H1 (cell line): ENCODE measurements at regions not wholly inside any gene's neighbourhood (a gene's known extent, or its start where the extent isn't known, plus 50 kb on each side); places are given as distances from the start of the nearest gene placed in this dataset.

Source experiments
- CTCF ChIA-PET: fragments of 300-600 bp; sonication (Branson Sonifier 250); formaldehyde crosslinking; loops from one replicate; lab custom pipeline; 2021; ENCODE audit not compliant: partially characterized antibody; lab: Charles Lee
- POLR2A ChIA-PET: fragments of 300-600 bp; sonication (Branson Sonifier 250); formaldehyde crosslinking; loops from one replicate; lab custom pipeline; 2021; ENCODE audit warnings: inconsistent platforms; ENCODE audit not compliant: partially characterized antibody; lab: Charles Lee
- DNase-seq, 2 experiments: peaks; one replicate each; pipeline versions ENCODE4 v3.0.0 to v3.0.0-alpha.2; 2010 to 2022; ENCODE audit warnings: low spot score in 2 of 2, low read depth in 1 of 2, mixed read lengths in 1 of 2
- FAIRE-seq: peaks from 2 replicates; lab custom pipeline; 2011; peaks lifted over from hg19 to GRCh38; lab: Jason Lieb, UNC
- H2AFZ ChIP-seq: 2 replicates; pipeline ENCODE4 v1.8.1; 2012; ENCODE audit warnings: low read length, inconsistent platforms
- H2AK5ac ChIP-seq: 2 replicates; pipeline ENCODE4 v1.6.1; 2013; ENCODE audit warnings: low read depth, low read length
- H2BK120ac ChIP-seq: replicated peaks from 2 replicates; pipeline ENCODE3; 2013; ENCODE audit warnings: low read depth, low read length, inconsistent platforms
- H2BK12ac ChIP-seq: 2 replicates; pipeline ENCODE4 v1.6.1; 2013; ENCODE audit warnings: low read depth, low read length
- H2BK15ac ChIP-seq: 2 replicates; pipeline ENCODE4 v1.6.1; 2013; ENCODE audit warnings: low read length
- H2BK20ac ChIP-seq: 2 replicates; pipeline ENCODE4 v1.6.1; 2013; ENCODE audit warnings: low read length
- H2BK5ac ChIP-seq: 2 replicates; pipeline ENCODE4 v1.6.1; 2013; ENCODE audit warnings: low read depth, low read length
- H3K14ac ChIP-seq: 2 replicates; pipeline ENCODE4 v1.6.1; 2013; ENCODE audit warnings: inconsistent platforms; ENCODE audit not compliant: insufficient read length
- H3K18ac ChIP-seq: 2 replicates; pipeline ENCODE4 v1.6.1; 2013; ENCODE audit warnings: low read length; ENCODE audit errors: extremely low read depth
- H3K23ac ChIP-seq: 2 replicates; pipeline ENCODE4 v1.6.1; 2013; ENCODE audit warnings: inconsistent platforms; ENCODE audit not compliant: insufficient read length
- H3K23me2 ChIP-seq: 2 replicates; pipeline ENCODE4 v1.6.1; 2013; ENCODE audit warnings: low read depth, low read length
- H3K27ac ChIP-seq: 2 replicates; pipeline ENCODE4 v1.6.1; 2011; ENCODE audit warnings: low read depth, low read length, inconsistent platforms
- H3K27me3 ChIP-seq, 4 experiments: replicated peaks in 1 of 4; 1 replicate in 1 of 4; 2 replicates in 3 of 4; pipeline versions ENCODE4 v1.6.1 to v1.8.1; 2011 to 2013; ENCODE audit warnings: low read length in 3 of 4, mild to moderate bottlenecking in 3 of 4, inconsistent platforms in 2 of 4, mixed read lengths in 2 of 4, moderate library complexity in 1 of 4; ENCODE audit not compliant: control insufficient read depth in 3 of 4, insufficient read depth in 3 of 4; ENCODE audit errors: extremely low read depth in 1 of 4
- H3K36me3 ChIP-seq, 4 experiments: 2 replicates each; pipeline versions ENCODE4 v1.6.1 to v1.8.1; 2011 to 2013; ENCODE audit warnings: mild to moderate bottlenecking in 4 of 4, low read length in 3 of 4, moderate library complexity in 2 of 4, control low read depth in 1 of 4, inconsistent platforms in 1 of 4; ENCODE audit not compliant: insufficient read depth in 4 of 4, control insufficient read depth in 2 of 4
- H3K4ac ChIP-seq: replicated peaks from 2 replicates; pipeline ENCODE3; 2013; ENCODE audit warnings: low read length, low read depth, mixed read lengths, inconsistent platforms; ENCODE audit not compliant: insufficient read length
- H3K4me1 ChIP-seq, 4 experiments: replicated peaks in 1 of 4; 1 replicate in 1 of 4; 2 replicates in 3 of 4; pipeline versions ENCODE4 v1.6.1 to v1.8.1; 2011 to 2013; ENCODE audit warnings: low read length in 3 of 4, inconsistent platforms in 2 of 4, mixed read lengths in 1 of 4; ENCODE audit not compliant: insufficient read depth in 4 of 4, control insufficient read depth in 3 of 4
- H3K4me2 ChIP-seq, 2 experiments: 2 replicates each; pipeline versions ENCODE4 v1.6.1 to v1.8.1; 2011 to 2013; ENCODE audit warnings: low read depth in 2 of 2, low read length in 2 of 2, control low read depth in 1 of 2, inconsistent platforms in 1 of 2, mild to moderate bottlenecking in 1 of 2; ENCODE audit not compliant: insufficient read depth in 1 of 2
- H3K4me3 ChIP-seq, 4 experiments: fragments of 200-600, 300-600 bp in 1 of 4; sonication (generic), shearing (Covaris generic), sonication (Bioruptor Twin) in 1 of 4; 2 replicates each; pipeline versions ENCODE4 v1.5.1 to v1.8.1; 2011 to 2016; ENCODE audit warnings: low read length in 4 of 4, low read depth in 3 of 4, control low read depth in 2 of 4, inconsistent platforms in 2 of 4, mild to moderate bottlenecking in 2 of 4, mixed read lengths in 1 of 4, moderate library complexity in 1 of 4; ENCODE audit not compliant: insufficient read depth in 2 of 4; ENCODE audit errors: extremely low read depth in 1 of 4
- H3K56ac ChIP-seq: replicated peaks from 2 replicates; pipeline ENCODE3; 2013; ENCODE audit warnings: low read depth, mild to moderate bottlenecking, mixed read lengths, low read length, inconsistent platforms; ENCODE audit not compliant: insufficient read length
- H3K79me1 ChIP-seq: 2 replicates; pipeline ENCODE4 v1.6.1; 2013; ENCODE audit warnings: low read depth, low read length, control low read depth
- H3K79me2 ChIP-seq, 2 experiments: 2 replicates each; pipeline versions ENCODE4 v1.6.1 to v1.8.1; 2012 to 2013; ENCODE audit warnings: low read length in 2 of 2, mild to moderate bottlenecking in 2 of 2, inconsistent platforms in 1 of 2; ENCODE audit not compliant: insufficient read depth in 2 of 2, control insufficient read depth in 1 of 2
- H3K9ac ChIP-seq, 4 experiments: replicated peaks in 1 of 4; 1 replicate in 1 of 4; 2 replicates in 3 of 4; pipeline versions ENCODE4 v1.6.1 to v1.8.1; 2011 to 2013; ENCODE audit warnings: low read depth in 3 of 4, low read length in 3 of 4, control low read depth in 2 of 4, mild to moderate bottlenecking in 2 of 4, moderate library complexity in 2 of 4, inconsistent platforms in 1 of 4; ENCODE audit errors: extremely low read depth in 1 of 4
- H3K9me3 ChIP-seq, 2 experiments: 2 replicates each; pipeline versions ENCODE4 v1.6.1 to v1.8.1; 2012 to 2013; ENCODE audit warnings: mild to moderate bottlenecking in 2 of 2, moderate library complexity in 2 of 2, control low read depth in 1 of 2, inconsistent platforms in 1 of 2, low read depth in 1 of 2, low read length in 1 of 2, mixed read lengths in 1 of 2; ENCODE audit not compliant: insufficient read depth in 2 of 2
- H4K20me1 ChIP-seq, 2 experiments: replicated peaks in 1 of 2; 2 replicates each; pipeline versions ENCODE3 to v1.8.1; 2011 to 2013; ENCODE audit warnings: inconsistent platforms in 2 of 2, low read length in 2 of 2, mild to moderate bottlenecking in 1 of 2; ENCODE audit not compliant: insufficient read depth in 2 of 2, control insufficient read depth in 1 of 2
- H4K5ac ChIP-seq: 2 replicates; pipeline ENCODE4 v1.6.1; 2013; ENCODE audit warnings: low read length, low read depth, mixed read lengths, inconsistent platforms; ENCODE audit not compliant: insufficient read length
- H4K8ac ChIP-seq: 2 replicates; pipeline ENCODE4 v1.8.0; 2013; ENCODE audit warnings: mild to moderate bottlenecking, moderate library complexity, low read length, inconsistent platforms; ENCODE audit not compliant: insufficient read depth; ENCODE audit errors: extremely low read depth
- H4K91ac ChIP-seq: replicated peaks from 2 replicates; pipeline ENCODE3; 2013; ENCODE audit warnings: low read length, mixed read lengths, inconsistent platforms; ENCODE audit not compliant: insufficient read length
- CBX8 ChIP-seq: fragments of 300-800, 300-1000 bp; sonication (generic); IDR thresholded peaks from 2 replicates; pipeline ENCODE4 v1.7.1; 2016; ENCODE audit warnings: low read depth, low read length, borderline replicate concordance
- CTBP2 ChIP-seq: IDR thresholded peaks from 2 replicates; pipeline ENCODE4 v1.7.0; 2011; ENCODE audit warnings: borderline replicate concordance, mild to moderate bottlenecking, moderate library complexity, mixed read lengths, low read length; ENCODE audit not compliant: insufficient read depth, insufficient read length
- POLR2A ChIP-seq, 2 experiments: IDR thresholded peaks; 1 replicate in 1 of 2; 2 replicates in 1 of 2; pipeline ENCODE4 v1.6.1; 2011; ENCODE audit warnings: low read depth in 2 of 2, low read length in 2 of 2, mild to moderate bottlenecking in 2 of 2; ENCODE audit errors: control extremely low read depth in 1 of 2
- SIRT6 ChIP-seq: IDR thresholded peaks from one replicate; pipeline ENCODE4 v1.7.1; 2012; ENCODE audit warnings: low read length, inconsistent platforms
- WGBS, 2 experiments: shearing (Covaris generic) in 1 of 2; methylation state at CpG; one replicate each; pipeline versions ENCODE4 v1.1.6 to v1.1.7; 2013 to 2015; ENCODE audit warnings: low lambda C conversion rate in 2 of 2, mixed read lengths in 2 of 2, inconsistent platforms in 1 of 2, low coverage in 1 of 2, missing lambda C conversion rate in 1 of 2; ENCODE audit not compliant: insufficient replicate concordance in 2 of 2, insufficient coverage in 1 of 2, insufficient read length in 1 of 2; ENCODE audit errors: extremely low coverage in 1 of 2, missing lambda C conversion rate in 1 of 2; 5-methylcytosine and 5-hydroxymethylcytosine counted together
- TF ChIP-seq, protein P1 (sequence below): IDR thresholded peaks from 2 replicates; pipeline ENCODE4 v1.6.1; 2012; ENCODE audit warnings: low read length, inconsistent platforms

- WGBS, 2 experiments: 87% methylated on average over 2 of the region's 2 CpGs; no CpG with 5 or more reads in 1 of the 2 experiments
- Histone ChIP-seq H3K23ac (no peak overlapping the region), H4K8ac (no peak overlapping the region), H3K4ac (no peak overlapping the region), H3K36me3 (no peaks in the 10 kb centered on the region), H3K18ac (no peak overlapping the region), H3K79me2 (no peaks in the 10 kb centered on the region), H3K9me3 (no peaks in the 10 kb centered on the region), H3K4me3 (no peak overlapping the region), H4K5ac (no peak overlapping the region), H3K23me2 (no peaks in the 10 kb centered on the region; the same call in 1 of the 2 replicates), H3K27ac (no peak overlapping the region), H2AFZ (no peak overlapping the region), H3K79me1 (no peaks in the 10 kb centered on the region), H2BK5ac (no peak overlapping the region), H3K4me2 (no peak overlapping the region), H3K4me1 (peaks cover 0 to 13% (median 6%) of the 10 kb centered on the region in 4 experiments; a peak in 3 of 7 replicates), H2BK20ac (no peak overlapping the region), H4K20me1 (no peaks in the 10 kb centered on the region), H2BK15ac (no peak overlapping the region), H3K56ac (no peak overlapping the region), H3K9ac (no peak overlapping the region), H3K27me3 (no peaks in the 10 kb centered on the region), H2AK5ac (no peak overlapping the region), H3K14ac (no peak overlapping the region), H2BK120ac (no peak overlapping the region), H4K91ac (no peak overlapping the region), H2BK12ac (no peak overlapping the region)
- TF ChIP-seq POLR2A (IDR thresholded peaks at IDR 0.05; ENCODE audit: control extremely low read depth in 1 of 2, low read depth in 2 of 2, low read length in 2 of 2) (no peak), CTBP2 (no peak), CBX8 (no peak), SIRT6 (no peak)
- TF ChIP-seq, protein P1, sequence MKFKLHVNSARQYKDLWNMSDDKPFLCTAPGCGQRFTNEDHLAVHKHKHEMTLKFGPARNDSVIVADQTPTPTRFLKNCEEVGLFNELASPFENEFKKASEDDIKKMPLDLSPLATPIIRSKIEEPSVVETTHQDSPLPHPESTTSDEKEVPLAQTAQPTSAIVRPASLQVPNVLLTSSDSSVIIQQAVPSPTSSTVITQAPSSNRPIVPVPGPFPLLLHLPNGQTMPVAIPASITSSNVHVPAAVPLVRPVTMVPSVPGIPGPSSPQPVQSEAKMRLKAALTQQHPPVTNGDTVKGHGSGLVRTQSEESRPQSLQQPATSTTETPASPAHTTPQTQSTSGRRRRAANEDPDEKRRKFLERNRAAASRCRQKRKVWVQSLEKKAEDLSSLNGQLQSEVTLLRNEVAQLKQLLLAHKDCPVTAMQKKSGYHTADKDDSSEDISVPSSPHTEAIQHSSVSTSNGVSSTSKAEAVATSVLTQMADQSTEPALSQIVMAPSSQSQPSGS: no peak
- ChIA-PET POLR2A (no interaction called here), CTCF (interaction anchor here (1.3 kb wide), 1 partner anchor 37 kb away, joined by 6 read pairs; no protein-coding TSS in a partner anchor)
- FAIRE-seq (no peak), DNase-seq (no peak)
These were observed 133.2 kb downstream of the ADAMTS15 start for GRCh38 chr11:130581646-130582045.
